Panc1 (cell line): ENCODE measurements at regions not wholly inside any gene's neighbourhood (a gene's known extent, or its start where the extent isn't known, plus 50 kb on each side); places are given as distances from the start of the nearest gene placed in this dataset.

Experiments used
- ATAC-seq: fragments of 200-7000 bp; cut with Tn5 transposase; 2 replicates; pipeline ENCODE4 v1.9.1; 2020; ENCODE audit warnings: mild to moderate bottlenecking, moderate library complexity
- BruUV-seq: library from RNA; stranded (reverse); fragments of 400-500 nt; replicated peaks from 2 replicates; lab custom pipeline; 2021; lab: Mats Ljungman, UMichigan
- CTCF ChIA-PET: fragments of 300-600 bp; sonication (Branson Sonifier 250); formaldehyde crosslinking; loops from one replicate; lab custom pipeline; 2022; ENCODE audit warnings: antibody characterized with exemption; lab: Charles Lee
- POLR2A ChIA-PET: fragments of 300-600 bp; sonication (Branson Sonifier 250); formaldehyde crosslinking; loops from one replicate; lab custom pipeline; 2022; ENCODE audit warnings: antibody characterized with exemption; lab: Charles Lee
- DNase-seq: peaks from one replicate; pipeline ENCODE4 v3.0.0-alpha.2; 2010; ENCODE audit warnings: low read depth, low spot score
- H3K27ac ChIP-seq: 2 replicates; pipeline ENCODE4 v1.5.1; 2011; ENCODE audit warnings: mild to moderate bottlenecking, low read length, inconsistent platforms
- H3K27me3 ChIP-seq: fragments of 200-500 bp; sonication (Bioruptor generic); 2 replicates; pipeline ENCODE4 v1.6.0; 2014; ENCODE audit warnings: low read length, inconsistent platforms; ENCODE audit not compliant: control insufficient read depth, insufficient read depth
- H3K36me3 ChIP-seq: fragments of 200-500 bp; sonication (Bioruptor generic); 2 replicates; pipeline ENCODE4 v1.5.1; 2014; ENCODE audit warnings: inconsistent platforms, mild to moderate bottlenecking, low read length, moderate library complexity; ENCODE audit not compliant: control insufficient read depth, insufficient read depth
- H3K4me1 ChIP-seq: 2 replicates; pipeline ENCODE4 v1.5.1; 2011; ENCODE audit warnings: inconsistent platforms, mild to moderate bottlenecking, low read length, moderate library complexity; ENCODE audit not compliant: control insufficient read depth, insufficient read depth
- H3K4me3 ChIP-seq, 2 experiments: 2 replicates each; pipeline ENCODE4 v1.5.1; 2011 to 2012; ENCODE audit warnings: low read depth in 2 of 2, low read length in 2 of 2, mild to moderate bottlenecking in 2 of 2, inconsistent platforms in 1 of 2, moderate library complexity in 1 of 2
- H3K9me3 ChIP-seq: fragments of 200-500 bp; sonication (Bioruptor generic); 2 replicates; pipeline ENCODE4 v1.5.1; 2014; ENCODE audit warnings: low read depth, mild to moderate bottlenecking, inconsistent platforms, low read length, moderate library complexity; ENCODE audit not compliant: control insufficient read depth, insufficient read depth
- POLR2AphosphoS5 ChIP-seq: IDR thresholded peaks from 2 replicates; pipeline ENCODE4 v1.6.1; 2012; ENCODE audit warnings: mild to moderate bottlenecking, low read depth, low read length, moderate library complexity
- SIN3A ChIP-seq: IDR thresholded peaks from 2 replicates; pipeline ENCODE4 v1.6.1; 2012; ENCODE audit warnings: low read depth, mild to moderate bottlenecking, low read length, moderate library complexity, borderline replicate concordance; ENCODE audit not compliant: insufficient read depth
- TCF7L2 ChIP-seq: IDR thresholded peaks from 2 replicates; pipeline ENCODE4 v1.6.1; 2011; ENCODE audit warnings: mild to moderate bottlenecking, low read depth, low read length, inconsistent platforms
- in situ Hi-C: cut with HindIII; loops from 2 replicates; pipeline ENCODE4 v1.10.0; 2016; ENCODE audit warnings: low sequenced_read_pairs, low pct_unique_long_range_greater_than_20kb
- intact Hi-C: fragments of 100-400 bp; cut with micrococcal nuclease; formaldehyde crosslinking; loops from one replicate; pipeline ENCODE4 v1.10.0; 2022; ENCODE audit not compliant: unreplicated experiment
- TF ChIP-seq, protein P1 (sequence below): fragments of 450-650 bp; IDR thresholded peaks from 2 replicates; pipeline ENCODE4 v1.5.1; 2017; ENCODE audit warnings: mild to moderate bottlenecking
- TF ChIP-seq, protein P2 (sequence below), 2 experiments: IDR thresholded peaks; 2 replicates each; pipeline ENCODE4 v1.6.1; 2011 to 2012; ENCODE audit warnings: low read depth in 2 of 2, control low read depth in 1 of 2, low read length in 1 of 2, mild to moderate bottlenecking in 1 of 2, moderate library complexity in 1 of 2; ENCODE audit not compliant: insufficient read depth in 1 of 2

DNA sequence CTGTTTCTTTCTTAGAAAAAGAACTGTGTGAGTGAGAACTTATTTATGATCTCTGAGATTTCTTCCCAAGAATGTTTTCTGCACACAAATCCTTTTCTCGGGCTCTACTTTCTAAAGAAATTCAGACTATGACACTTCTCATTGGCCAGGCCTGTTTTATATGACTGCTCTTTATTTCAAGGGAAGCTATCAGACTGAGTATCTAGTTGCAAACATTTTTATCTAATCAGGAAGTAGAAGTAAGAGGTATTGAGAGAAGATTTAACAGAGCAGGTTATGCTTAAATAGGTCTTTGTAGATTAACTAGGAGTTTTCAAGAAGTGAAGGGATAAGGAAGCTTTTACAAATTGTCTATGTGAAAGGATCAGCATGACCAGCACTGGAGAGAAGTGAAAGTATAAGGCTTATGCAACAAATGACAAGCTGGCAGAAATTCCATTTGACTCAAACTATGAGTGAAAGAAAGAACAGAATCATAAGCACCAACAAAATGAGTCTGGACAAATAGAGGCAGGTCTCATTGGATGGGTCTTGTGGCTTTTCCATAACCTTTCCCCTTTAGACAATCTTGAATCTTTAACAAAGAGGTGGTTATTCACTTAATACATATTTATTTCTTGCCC lies 71.9 kb upstream of the CHL1 start:
- no TSS peak for BruUV-seq
- in situ Hi-C loops: no loop called here
- CTCF ChIA-PET: no interaction called here

GRCh38 chr3:128515-129172 lies 67.9 kb upstream of the CHL1 start:
- Histone ChIP-seq H3K4me1 (no peaks in the 10 kb centered on the region), H3K36me3 (no peaks in the 10 kb centered on the region), H3K27me3 (no peaks in the 10 kb centered on the region), H3K9me3 (no peaks in the 10 kb centered on the region), H3K4me3 (no peak overlapping the region), H3K27ac (no peak overlapping the region)
- ATAC-seq (no peak), DNase-seq (no peak)
- BruUV-seq: no TSS peak
- intact Hi-C loops (no loop called here), in situ Hi-C loops (no loop called here)
- ChIA-PET CTCF (no interaction called here), POLR2A (no interaction called here)
- TF ChIP-seq SIN3A: no peak

More for the DNA sequence above, 71.9 kb upstream of the CHL1 start:
- TF ChIP-seq, protein P1, sequence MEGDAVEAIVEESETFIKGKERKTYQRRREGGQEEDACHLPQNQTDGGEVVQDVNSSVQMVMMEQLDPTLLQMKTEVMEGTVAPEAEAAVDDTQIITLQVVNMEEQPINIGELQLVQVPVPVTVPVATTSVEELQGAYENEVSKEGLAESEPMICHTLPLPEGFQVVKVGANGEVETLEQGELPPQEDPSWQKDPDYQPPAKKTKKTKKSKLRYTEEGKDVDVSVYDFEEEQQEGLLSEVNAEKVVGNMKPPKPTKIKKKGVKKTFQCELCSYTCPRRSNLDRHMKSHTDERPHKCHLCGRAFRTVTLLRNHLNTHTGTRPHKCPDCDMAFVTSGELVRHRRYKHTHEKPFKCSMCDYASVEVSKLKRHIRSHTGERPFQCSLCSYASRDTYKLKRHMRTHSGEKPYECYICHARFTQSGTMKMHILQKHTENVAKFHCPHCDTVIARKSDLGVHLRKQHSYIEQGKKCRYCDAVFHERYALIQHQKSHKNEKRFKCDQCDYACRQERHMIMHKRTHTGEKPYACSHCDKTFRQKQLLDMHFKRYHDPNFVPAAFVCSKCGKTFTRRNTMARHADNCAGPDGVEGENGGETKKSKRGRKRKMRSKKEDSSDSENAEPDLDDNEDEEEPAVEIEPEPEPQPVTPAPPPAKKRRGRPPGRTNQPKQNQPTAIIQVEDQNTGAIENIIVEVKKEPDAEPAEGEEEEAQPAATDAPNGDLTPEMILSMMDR: no peak
- TF ChIP-seq, protein P2, sequence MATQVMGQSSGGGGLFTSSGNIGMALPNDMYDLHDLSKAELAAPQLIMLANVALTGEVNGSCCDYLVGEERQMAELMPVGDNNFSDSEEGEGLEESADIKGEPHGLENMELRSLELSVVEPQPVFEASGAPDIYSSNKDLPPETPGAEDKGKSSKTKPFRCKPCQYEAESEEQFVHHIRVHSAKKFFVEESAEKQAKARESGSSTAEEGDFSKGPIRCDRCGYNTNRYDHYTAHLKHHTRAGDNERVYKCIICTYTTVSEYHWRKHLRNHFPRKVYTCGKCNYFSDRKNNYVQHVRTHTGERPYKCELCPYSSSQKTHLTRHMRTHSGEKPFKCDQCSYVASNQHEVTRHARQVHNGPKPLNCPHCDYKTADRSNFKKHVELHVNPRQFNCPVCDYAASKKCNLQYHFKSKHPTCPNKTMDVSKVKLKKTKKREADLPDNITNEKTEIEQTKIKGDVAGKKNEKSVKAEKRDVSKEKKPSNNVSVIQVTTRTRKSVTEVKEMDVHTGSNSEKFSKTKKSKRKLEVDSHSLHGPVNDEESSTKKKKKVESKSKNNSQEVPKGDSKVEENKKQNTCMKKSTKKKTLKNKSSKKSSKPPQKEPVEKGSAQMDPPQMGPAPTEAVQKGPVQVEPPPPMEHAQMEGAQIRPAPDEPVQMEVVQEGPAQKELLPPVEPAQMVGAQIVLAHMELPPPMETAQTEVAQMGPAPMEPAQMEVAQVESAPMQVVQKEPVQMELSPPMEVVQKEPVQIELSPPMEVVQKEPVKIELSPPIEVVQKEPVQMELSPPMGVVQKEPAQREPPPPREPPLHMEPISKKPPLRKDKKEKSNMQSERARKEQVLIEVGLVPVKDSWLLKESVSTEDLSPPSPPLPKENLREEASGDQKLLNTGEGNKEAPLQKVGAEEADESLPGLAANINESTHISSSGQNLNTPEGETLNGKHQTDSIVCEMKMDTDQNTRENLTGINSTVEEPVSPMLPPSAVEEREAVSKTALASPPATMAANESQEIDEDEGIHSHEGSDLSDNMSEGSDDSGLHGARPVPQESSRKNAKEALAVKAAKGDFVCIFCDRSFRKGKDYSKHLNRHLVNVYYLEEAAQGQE (IDR thresholded peaks at IDR 0.05; ENCODE audit: insufficient read depth in 1 of 2, low read depth in 2 of 2, low read length in 1 of 2): no peak
- TF ChIP-seq SIN3A: no peak
- TF ChIP-seq POLR2AphosphoS5: no peak
- TF ChIP-seq TCF7L2: no peak
- no peak overlapping the region for H3K27ac ChIP-seq
- H3K9me3 ChIP-seq: no peaks in the 10 kb centered on the region
- H3K4me1 ChIP-seq: no peaks in the 10 kb centered on the region
- DNase-seq: no peak
- H3K27me3 ChIP-seq: no peaks in the 10 kb centered on the region
- POLR2A ChIA-PET: no interaction called here
- H3K36me3 ChIP-seq: no peaks in the 10 kb centered on the region
- no peak overlapping the region for H3K4me3 ChIP-seq
- ATAC-seq: no peak
- intact Hi-C loops: no loop called here
